GM12878 (cell line): ENCODE measurements at regions not wholly inside any gene's neighbourhood (a gene's known extent, or its start where the extent isn't known, plus 50 kb on each side); places are given as distances from the start of the nearest gene placed in this dataset.

Source experiments
- ATAC-seq: fragments of 200-7000 bp; cut with Tn5 transposase; 3 replicates; pipeline ENCODE4 v1.9.1; 2020; ENCODE audit warnings: mild to moderate bottlenecking, moderate library complexity
- BruUV-seq: library from RNA; stranded (reverse); fragments of 400-500 nt; replicated peaks from 2 replicates; lab custom pipeline; 2021; lab: Mats Ljungman, UMichigan
- CTCF ChIA-PET: fragments of 300-600 bp; sonication (Branson Sonifier 250); formaldehyde crosslinking; extraction: SDS; loops from one replicate; lab custom pipeline; 2021; ENCODE audit warnings: inconsistent platforms; lab: Yijun Ruan, JAX
- POLR2A ChIA-PET: fragments of 350-600 bp; formaldehyde crosslinking; extraction: SDS; loops from one replicate; lab custom pipeline; 2021; ENCODE audit warnings: inconsistent platforms; lab: Charles Lee
- RAD21 ChIA-PET: fragments of 300-600 bp; sonication (Branson Sonifier 250); formaldehyde crosslinking; loops from one replicate; lab custom pipeline; 2023; ENCODE audit warnings: antibody characterized with exemption; ENCODE audit not compliant: unreplicated experiment; lab: Charles Lee
- SMC1A ChIA-PET: fragments of 300-600 bp; sonication (Branson Sonifier 250); formaldehyde crosslinking; loops from one replicate; lab custom pipeline; 2023; ENCODE audit not compliant: unreplicated experiment, uncharacterized antibody; lab: Charles Lee
- DNase-seq: peaks from one replicate; pipeline ENCODE4 v3.0.0-alpha.2; 2011; ENCODE audit warnings: low read depth, low spot score
- FAIRE-seq: peaks from 3 replicates; lab custom pipeline; 2011; peaks lifted over from hg19 to GRCh38; lab: Jason Lieb, UNC
- H2AFZ ChIP-seq: 2 replicates; pipeline ENCODE4 v1.6.0; 2011; ENCODE audit warnings: low read depth, low read length, control low read depth; ENCODE audit not compliant: control insufficient read depth
- H3K27ac ChIP-seq: 2 replicates; pipeline ENCODE4 v1.5.1; 2011; ENCODE audit warnings: control low read depth; ENCODE audit not compliant: control insufficient read depth, insufficient read depth
- H3K27me3 ChIP-seq, 2 experiments: replicated peaks in 1 of 2; 2 replicates each; pipeline versions ENCODE4 v1.6.0 to v1.6.1; 2011; ENCODE audit warnings: low read length in 1 of 2; ENCODE audit not compliant: control insufficient read depth in 2 of 2, insufficient read depth in 2 of 2
- H3K36me3 ChIP-seq, 2 experiments: 2 replicates each; pipeline ENCODE4 v1.5.1; 2011; ENCODE audit warnings: low read length in 1 of 2; ENCODE audit not compliant: control insufficient read depth in 2 of 2, insufficient read depth in 2 of 2
- H3K4me1 ChIP-seq: 2 replicates; pipeline ENCODE4 v1.6.1; 2011; ENCODE audit warnings: mild to moderate bottlenecking, low read length, moderate library complexity, mixed read lengths; ENCODE audit not compliant: control insufficient read depth, insufficient read depth
- H3K4me2 ChIP-seq: 2 replicates; pipeline ENCODE4 v1.6.0; 2011; ENCODE audit warnings: control low read depth; ENCODE audit not compliant: control insufficient read depth, insufficient read depth
- H3K4me3 ChIP-seq: fragments of 200-600 bp; sonication (generic); 2 replicates; pipeline ENCODE4 v1.5.1; 2016
- H3K79me2 ChIP-seq: 2 replicates; pipeline ENCODE4 v1.6.0; 2011; ENCODE audit warnings: low read length; ENCODE audit not compliant: control insufficient read depth, insufficient read depth
- H3K9ac ChIP-seq: 2 replicates; pipeline ENCODE4 v1.8.0; 2011; ENCODE audit warnings: low read length, control low read depth, mixed read lengths; ENCODE audit not compliant: control insufficient read depth, insufficient read depth
- H3K9me3 ChIP-seq: replicated peaks from 3 replicates; pipeline ENCODE4 v1.5.1; 2011; ENCODE audit warnings: mild to moderate bottlenecking, low read length; ENCODE audit not compliant: control insufficient read depth, insufficient read depth
- H4K20me1 ChIP-seq: 2 replicates; pipeline ENCODE4 v1.6.0; 2011; ENCODE audit not compliant: control insufficient read depth, insufficient read depth
- ASH2L ChIP-seq: fragments of 300-600, 200-600 bp; sonication (generic); IDR thresholded peaks from 2 replicates; pipeline ENCODE4 v1.6.1; 2017; ENCODE audit warnings: low read depth, mild to moderate bottlenecking, borderline replicate concordance
- CBX3 ChIP-seq: fragments of 200-600 bp; sonication (generic); IDR thresholded peaks from 2 replicates; pipeline ENCODE4 v1.6.1; 2016; ENCODE audit warnings: low read depth, borderline replicate concordance
- CEBPB ChIP-seq, 2 experiments: fragments of 150-350 bp in 1 of 2; IDR thresholded peaks; 2 replicates each; pipeline ENCODE4 v1.6.1; 2012 to 2014; ENCODE audit warnings: low read depth in 2 of 2, low read length in 2 of 2, borderline replicate concordance in 1 of 2, inconsistent platforms in 1 of 2
- HDGF ChIP-seq: fragments of 450-650 bp; IDR thresholded peaks from 2 replicates; pipeline ENCODE4 v1.6.1; 2016; ENCODE audit warnings: antibody characterized with exemption
- NFIC ChIP-seq: IDR thresholded peaks from 2 replicates; pipeline ENCODE4 v1.6.1; 2012; ENCODE audit warnings: low read depth, mild to moderate bottlenecking, inconsistent platforms, low read length, moderate library complexity
- NR2C2 ChIP-seq: IDR thresholded peaks from 2 replicates; pipeline ENCODE4 v1.6.1; 2011; ENCODE audit warnings: borderline replicate concordance, low read depth; ENCODE audit not compliant: control insufficient read depth, insufficient read length
- RAD51 ChIP-seq: fragments of 450-650 bp; IDR thresholded peaks from 2 replicates; pipeline ENCODE4 v1.6.1; 2016; ENCODE audit warnings: moderate library complexity, mild to moderate bottlenecking, inconsistent platforms
- SPI1 ChIP-seq: IDR thresholded peaks from 2 replicates; pipeline ENCODE4 v1.6.1; 2011; ENCODE audit warnings: low read depth, mild to moderate bottlenecking, low read length, moderate library complexity, borderline replicate concordance; ENCODE audit not compliant: insufficient read depth
- WGBS: methylation state at CpG from one replicate; pipeline ENCODE4 v1.1.6; 2016; ENCODE audit warnings: low lambda C conversion rate; ENCODE audit not compliant: insufficient replicate concordance, insufficient coverage; ENCODE audit errors: missing lambda C conversion rate; 5-methylcytosine and 5-hydroxymethylcytosine counted together
- in situ Hi-C: fragments of 300-500 bp; cut with MboI; formaldehyde crosslinking; loops from 9 replicates; pipeline ENCODE4 v1.14.3; 2018; ENCODE audit warnings: mixed read lengths
- intact Hi-C: fragments of 100-400 bp; cut with micrococcal nuclease; formaldehyde crosslinking; loops from one replicate; pipeline ENCODE4 v1.14.2; 2022; ENCODE audit not compliant: unreplicated experiment
- TF ChIP-seq, protein P1 (sequence below): fragments of 450-650 bp; conservative IDR thresholded peaks from 2 replicates; pipeline ENCODE4 v1.6.1; 2017; ENCODE audit warnings: mild to moderate bottlenecking, moderate library complexity

DNA sequence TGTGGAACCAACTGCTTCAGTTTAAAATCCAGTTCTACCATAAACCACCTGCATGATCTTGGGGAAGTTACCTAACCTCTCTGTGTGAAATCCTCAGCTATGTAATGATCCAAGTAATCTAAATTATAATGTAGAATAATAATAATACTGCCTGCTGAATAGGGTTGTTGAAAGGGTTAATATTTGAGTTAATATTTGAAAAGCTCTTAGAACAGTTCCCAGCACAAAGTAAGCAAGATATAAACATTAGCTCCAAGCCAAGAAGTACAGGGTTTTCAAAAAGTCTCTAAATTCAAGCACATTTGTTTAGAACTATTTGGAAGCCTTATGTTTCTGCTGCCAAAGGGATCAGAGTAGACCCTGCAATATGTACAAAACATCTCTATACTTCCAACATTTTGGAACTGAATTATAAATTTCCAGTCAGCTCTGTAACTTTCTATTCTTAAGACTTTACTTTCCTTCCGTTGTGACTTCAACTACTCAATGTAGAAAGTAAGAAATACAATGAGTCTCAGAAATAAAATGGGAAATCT lies 76.7 kb upstream of the FAM9C start:
- BruUV-seq = no TSS peak
- in situ Hi-C loops = no loop called here

More for the DNA sequence above, 76.7 kb upstream of the FAM9C start:
- no peak overlapping the region for H2AFZ ChIP-seq
- H3K4me2 ChIP-seq = no peak overlapping the region
- H3K4me3 ChIP-seq = no peak overlapping the region
- no peak overlapping the region for H3K27ac ChIP-seq
- H3K36me3 ChIP-seq = no peaks in the 10 kb centered on the region
- ChIA-PET POLR2A (interaction anchor here (0.8 to 1.2 kb wide), 2 partner anchors 21 to 95 kb away, joined by 3 read pairs; no protein-coding TSS in a partner anchor), RAD21 (no interaction called here), SMC1A (interaction anchor here (0.5 to 1.1 kb wide), 3 partner anchors 10 to 136 kb away, joined by 3 read pairs; no protein-coding TSS in a partner anchor)
- intact Hi-C loops = no loop called here
- no peak for FAIRE-seq
- no peak for TF ChIP-seq HDGF
- TF ChIP-seq NFIC = no peak
- no peak for TF ChIP-seq ASH2L
- TF ChIP-seq, protein P1, sequence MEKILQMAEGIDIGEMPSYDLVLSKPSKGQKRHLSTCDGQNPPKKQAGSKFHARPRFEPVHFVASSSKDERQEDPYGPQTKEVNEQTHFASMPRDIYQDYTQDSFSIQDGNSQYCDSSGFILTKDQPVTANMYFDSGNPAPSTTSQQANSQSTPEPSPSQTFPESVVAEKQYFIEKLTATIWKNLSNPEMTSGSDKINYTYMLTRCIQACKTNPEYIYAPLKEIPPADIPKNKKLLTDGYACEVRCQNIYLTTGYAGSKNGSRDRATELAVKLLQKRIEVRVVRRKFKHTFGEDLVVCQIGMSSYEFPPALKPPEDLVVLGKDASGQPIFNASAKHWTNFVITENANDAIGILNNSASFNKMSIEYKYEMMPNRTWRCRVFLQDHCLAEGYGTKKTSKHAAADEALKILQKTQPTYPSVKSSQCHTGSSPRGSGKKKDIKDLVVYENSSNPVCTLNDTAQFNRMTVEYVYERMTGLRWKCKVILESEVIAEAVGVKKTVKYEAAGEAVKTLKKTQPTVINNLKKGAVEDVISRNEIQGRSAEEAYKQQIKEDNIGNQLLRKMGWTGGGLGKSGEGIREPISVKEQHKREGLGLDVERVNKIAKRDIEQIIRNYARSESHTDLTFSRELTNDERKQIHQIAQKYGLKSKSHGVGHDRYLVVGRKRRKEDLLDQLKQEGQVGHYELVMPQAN = no peak
- TF ChIP-seq SPI1 = no peak
- TF ChIP-seq CEBPB (IDR thresholded peaks at IDR 0.05; ENCODE audit: borderline replicate concordance in 1 of 2, low read depth in 2 of 2, low read length in 2 of 2) = no peak
- no peak for TF ChIP-seq NR2C2
- no peak for TF ChIP-seq CBX3
- no peak for TF ChIP-seq RAD51
- TF ChIP-seq, all 136 proteins: peak for 0
- 31% methylated on average over 1 of the region's 1 CpG for WGBS
- Histone ChIP-seq H4K20me1 (no peaks in the 10 kb centered on the region), H3K9ac (no peak overlapping the region), H3K79me2 (no peaks in the 10 kb centered on the region), H3K9me3 (peaks cover 7% of the 10 kb centered on the region), H3K4me1 (peaks cover 9% of the 10 kb centered on the region), H3K27me3 (no peaks in the 10 kb centered on the region)
- DNase-seq = no peak
- CTCF ChIA-PET = interaction anchor here (0.7 to 1.0 kb wide), 3 partner anchors 10 to 368 kb away, joined by 3 to 5 read pairs (median 4); no protein-coding TSS in a partner anchor
- no peak for ATAC-seq
